Vagina (tissue), 2 donors: ENCODE measurements at regions not wholly inside any gene's neighbourhood (a gene's known extent, or its start where the extent isn't known, plus 50 kb on each side); places are given as distances from the start of the nearest gene placed in this dataset.

Experiments used
- CTCF ChIP-seq, 3 experiments: fragments of 450-650 bp in 2 of 3; fragments of 200-600 bp in 1 of 3; sonication (generic) in 1 of 3; IDR thresholded peaks; one replicate each; pipeline ENCODE4 v1.5.1; 2017 to 2019; ENCODE audit warnings: antibody characterized with exemption in 3 of 3, mild to moderate bottlenecking in 2 of 3, moderate library complexity in 2 of 3
- POLR2A ChIP-seq, 2 donors: fragments of 450-650 bp; IDR thresholded peaks; one replicate each; pipeline ENCODE4 v1.6.1; 2017; ENCODE audit warnings: antibody characterized with exemption in 2 of 2, mild to moderate bottlenecking in 2 of 2, moderate library complexity in 2 of 2
- POLR2AphosphoS5 ChIP-seq, 2 donors: sonication (generic); formaldehyde crosslinking; IDR thresholded peaks; one replicate each; pipeline ENCODE4 v1.9.0; 2017; ENCODE audit warnings: antibody characterized with exemption in 2 of 2, mild to moderate bottlenecking in 2 of 2, low read depth in 1 of 2; ENCODE audit not compliant: insufficient read depth in 1 of 2

- no peak for TF ChIP-seq POLR2A (IDR thresholded peaks at IDR 0.05)
- no peak for TF ChIP-seq POLR2AphosphoS5 (IDR thresholded peaks at IDR 0.05; ENCODE audit: insufficient read depth in 1 of 2, low read depth in 1 of 2)
- no peak for TF ChIP-seq CTCF (IDR thresholded peaks at IDR 0.05)
These were observed 152.2 kb upstream of the THSD7B start for GRCh38 chr2:136613096-136613495.
